ENCODE measurements at regions not wholly inside any gene's neighbourhood (a gene's known extent, or its start where the extent isn't known, plus 50 kb on each side); places are given as distances from the start of the nearest gene placed in this dataset.

- TF ChIP-seq CTCF (IDR thresholded peaks at IDR 0.05; ENCODE audit: extremely low read depth in 1 of 2, insufficient read depth in 1 of 2, low read depth in 1 of 2, low read length in 2 of 2) (no peak), POLR2A (IDR thresholded peaks at IDR 0.05; ENCODE audit: low read depth, low read length) (no peak), MYC (IDR thresholded peaks at IDR 0.05; ENCODE audit: low read depth, low read length) (no peak)
Measured at GRCh38 chr14:98169170-98169587, 1102.8 kb downstream of the BCL11B start.
